GM19468 (cell line): ENCODE measurements at regions not wholly inside any gene's neighbourhood (a gene's known extent, or its start where the extent isn't known, plus 50 kb on each side); places are given as distances from the start of the nearest gene placed in this dataset.
"Not testable (repeated sequence)": the region's sequence is repeated elsewhere in the genome, so short reads cannot be mapped to it uniquely, and the experiment has no call there.

ENCODE experiments used
- ATAC-seq: cut with Tn5 transposase; IDR thresholded peaks from one replicate; pipeline ENCODE4 v1.9.1; 2021; ENCODE audit warnings: mild to moderate bottlenecking, moderate library complexity, moderate number of reproducible peaks; ENCODE audit not compliant: unreplicated experiment; ENCODE audit errors: extremely low read depth

DNA sequence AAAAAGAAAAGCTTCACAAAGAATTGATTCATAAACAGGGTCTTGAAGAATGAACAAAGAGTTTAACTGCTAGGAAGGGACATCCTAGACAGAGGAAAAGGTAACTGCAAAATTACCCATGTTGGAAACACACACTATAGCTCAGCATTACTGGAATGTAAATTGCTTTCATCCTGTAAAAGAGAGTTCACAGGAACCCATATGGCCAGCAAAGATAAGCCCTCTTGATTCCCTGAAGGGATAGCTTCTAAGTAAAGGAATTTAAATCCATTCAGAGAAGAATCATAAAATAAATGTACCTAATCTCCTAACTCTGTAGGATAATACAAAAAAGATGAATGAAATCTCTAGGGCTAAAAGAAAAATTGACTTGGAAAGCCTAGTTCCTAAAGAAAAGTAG lies 107.1 kb upstream of the INTU start:
- no peak for ATAC-seq

DNA sequence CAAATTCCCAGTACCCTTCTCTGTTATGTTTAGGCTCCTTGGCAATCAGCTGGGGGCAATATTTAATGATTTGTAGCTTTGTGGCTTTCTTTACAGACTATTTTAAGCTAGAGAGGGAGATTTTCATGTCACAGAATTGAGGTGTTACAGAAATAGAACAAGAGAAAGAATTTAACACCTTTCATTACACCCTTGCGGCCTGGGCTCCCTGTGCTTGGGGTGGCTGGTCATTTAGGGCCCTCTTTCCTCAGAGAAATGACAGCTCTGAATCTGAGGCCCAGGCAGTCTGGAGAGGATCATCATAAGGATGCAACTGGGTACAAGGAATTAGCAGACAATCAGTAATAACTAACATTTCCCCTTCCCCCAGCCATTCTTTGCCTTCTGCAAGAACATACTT lies 104.5 kb upstream of the INTU start:
- ATAC-seq = no peak

DNA sequence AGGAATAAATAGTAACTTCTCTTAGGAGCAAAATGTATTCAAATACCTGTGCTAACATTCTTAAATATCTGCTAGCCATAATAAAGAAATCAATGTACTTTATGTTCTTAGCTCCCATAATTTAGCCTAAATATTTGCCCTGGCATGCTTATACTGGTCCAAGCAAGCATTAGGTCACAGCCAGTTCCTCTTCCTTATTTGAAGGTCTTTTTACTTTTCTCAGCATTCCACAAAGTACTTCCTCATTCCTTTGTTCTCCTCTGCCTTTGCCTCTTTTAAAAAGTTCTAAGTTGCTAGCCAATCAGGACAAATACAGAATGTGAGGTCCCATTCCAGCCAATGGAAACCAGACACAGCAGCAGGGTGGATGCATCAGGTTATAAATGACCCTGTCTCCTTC lies 102.9 kb upstream of the INTU start:
- ATAC-seq = not testable (repeated sequence)

DNA sequence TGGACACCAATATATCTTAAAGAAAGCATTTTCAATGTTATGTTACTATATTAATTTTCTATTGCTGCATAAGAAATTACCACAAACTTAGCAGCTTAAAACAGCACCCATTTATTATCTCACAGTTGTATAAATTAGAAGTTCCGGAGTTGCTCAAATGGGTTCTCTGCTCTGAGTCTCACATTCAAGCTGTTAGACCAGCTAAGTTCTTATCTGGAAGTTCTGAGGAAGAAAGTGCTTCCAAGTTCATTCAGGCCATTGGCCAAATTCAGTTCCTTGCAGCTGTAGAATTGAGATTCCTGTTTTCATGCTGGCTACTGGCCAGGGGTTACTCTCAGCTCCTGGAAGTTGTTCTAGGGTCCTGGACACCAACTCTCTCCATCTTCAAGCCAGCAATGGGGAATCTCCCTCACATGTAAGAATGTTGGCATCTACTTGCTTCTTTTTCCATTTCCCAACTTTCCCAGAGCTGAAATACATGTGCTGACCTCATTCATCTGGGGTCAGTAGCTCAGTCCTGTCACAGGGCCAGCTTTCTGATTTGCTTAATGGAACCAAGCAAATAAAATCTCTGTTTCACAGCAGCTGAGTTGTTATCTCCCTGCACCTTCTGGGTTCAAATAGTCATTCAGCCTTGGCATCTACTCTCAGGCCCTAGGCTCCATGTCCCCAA lies 99.6 kb upstream of the INTU start:
- no peak for ATAC-seq

DNA sequence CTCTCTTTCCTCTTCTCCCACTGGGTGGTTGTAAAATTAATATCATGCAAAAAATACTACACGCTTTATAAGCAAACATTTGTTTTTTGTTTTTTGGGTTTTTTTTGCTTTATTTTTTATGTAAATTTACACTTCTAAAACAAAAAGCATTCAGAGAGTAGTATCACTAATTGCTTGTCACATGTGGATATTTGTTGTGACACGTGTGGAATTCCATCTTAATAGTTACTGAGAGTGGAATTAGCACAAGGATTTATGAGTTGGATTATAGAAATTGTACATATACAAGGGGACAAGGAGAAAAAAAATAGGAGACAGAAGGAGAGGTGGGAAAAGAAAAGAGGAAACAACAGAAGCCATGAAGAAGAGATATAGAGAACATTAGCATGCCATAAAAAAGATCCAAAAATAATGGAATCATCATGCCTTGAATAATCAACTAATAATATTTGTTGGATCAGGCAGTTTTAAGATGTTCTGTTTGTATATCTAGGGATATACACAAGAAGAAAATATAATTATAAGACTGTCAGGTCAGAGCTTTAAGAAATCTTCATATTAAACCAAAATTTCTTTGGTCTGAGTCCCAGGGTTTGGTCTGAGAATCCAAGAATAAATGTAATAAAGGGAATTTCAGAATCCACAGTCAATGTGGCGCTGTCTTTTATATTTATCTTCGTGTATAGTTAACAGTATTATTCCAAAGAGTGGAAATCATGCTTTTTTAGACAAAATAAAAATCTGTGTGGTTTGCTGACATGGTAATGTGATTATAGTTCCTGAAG lies 98.5 kb upstream of the INTU start:
- no peak for ATAC-seq

DNA sequence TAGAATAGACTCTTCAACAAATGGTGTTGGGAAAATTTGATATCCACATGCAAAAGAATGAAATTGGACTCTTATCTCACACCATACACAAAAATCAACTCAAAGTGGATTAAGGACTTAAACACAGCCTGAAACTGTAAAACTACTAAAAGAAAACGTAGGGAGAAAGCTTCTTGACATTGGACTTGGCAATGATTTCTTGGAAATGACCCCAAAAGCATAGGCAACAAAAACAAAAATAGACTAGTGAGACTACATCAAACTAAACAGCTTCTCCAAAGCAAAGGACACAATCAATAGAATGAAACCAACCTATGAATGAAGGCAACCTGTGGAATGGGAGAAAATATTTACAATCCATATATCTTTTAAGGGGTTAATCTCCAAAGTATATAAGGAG lies 94.7 kb upstream of the INTU start:
- ATAC-seq = no peak

DNA sequence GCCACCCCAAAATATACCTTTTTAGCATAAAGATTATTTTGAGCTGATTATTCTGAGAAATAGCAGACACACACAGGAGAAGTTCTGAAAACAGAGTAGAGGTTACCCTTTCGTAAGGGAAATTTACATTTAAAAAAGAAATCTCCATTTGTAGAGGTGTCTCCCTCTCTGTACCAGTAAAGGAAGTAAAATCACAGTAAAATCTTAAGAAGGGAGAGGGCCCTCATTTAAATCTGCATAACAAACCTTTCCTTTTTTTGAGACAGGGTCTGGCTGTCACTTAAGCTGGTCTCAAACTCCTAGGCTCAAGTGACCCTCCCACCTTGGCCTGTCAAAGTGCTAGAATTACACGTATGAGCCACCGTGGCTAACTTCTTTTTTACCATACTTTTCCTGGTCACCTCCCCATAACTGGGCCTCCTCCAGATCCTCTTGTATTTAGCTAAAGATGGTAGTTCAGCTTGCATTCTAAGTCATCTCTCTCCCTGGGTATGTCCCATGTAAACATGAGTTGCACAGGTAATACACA lies 92.2 kb upstream of the INTU start:
- no peak for ATAC-seq

DNA sequence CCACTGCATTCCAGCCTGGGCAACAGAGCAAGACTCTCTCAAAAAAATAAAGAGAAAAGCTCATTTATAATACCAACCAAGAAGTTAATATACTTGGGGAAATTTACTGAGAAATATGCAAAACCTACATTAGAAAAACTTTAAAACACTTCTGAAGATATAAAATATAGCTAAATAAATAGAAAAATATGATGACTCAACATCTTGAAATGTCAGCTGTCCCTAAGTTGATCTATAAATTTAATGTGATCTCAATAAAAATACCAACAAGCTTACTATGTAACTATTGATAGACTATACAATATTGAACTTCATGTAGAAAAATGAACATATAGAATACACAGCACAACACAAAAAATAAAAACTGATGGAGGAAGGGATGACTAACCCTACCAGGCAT lies 87.5 kb upstream of the INTU start:
- no peak for ATAC-seq

DNA sequence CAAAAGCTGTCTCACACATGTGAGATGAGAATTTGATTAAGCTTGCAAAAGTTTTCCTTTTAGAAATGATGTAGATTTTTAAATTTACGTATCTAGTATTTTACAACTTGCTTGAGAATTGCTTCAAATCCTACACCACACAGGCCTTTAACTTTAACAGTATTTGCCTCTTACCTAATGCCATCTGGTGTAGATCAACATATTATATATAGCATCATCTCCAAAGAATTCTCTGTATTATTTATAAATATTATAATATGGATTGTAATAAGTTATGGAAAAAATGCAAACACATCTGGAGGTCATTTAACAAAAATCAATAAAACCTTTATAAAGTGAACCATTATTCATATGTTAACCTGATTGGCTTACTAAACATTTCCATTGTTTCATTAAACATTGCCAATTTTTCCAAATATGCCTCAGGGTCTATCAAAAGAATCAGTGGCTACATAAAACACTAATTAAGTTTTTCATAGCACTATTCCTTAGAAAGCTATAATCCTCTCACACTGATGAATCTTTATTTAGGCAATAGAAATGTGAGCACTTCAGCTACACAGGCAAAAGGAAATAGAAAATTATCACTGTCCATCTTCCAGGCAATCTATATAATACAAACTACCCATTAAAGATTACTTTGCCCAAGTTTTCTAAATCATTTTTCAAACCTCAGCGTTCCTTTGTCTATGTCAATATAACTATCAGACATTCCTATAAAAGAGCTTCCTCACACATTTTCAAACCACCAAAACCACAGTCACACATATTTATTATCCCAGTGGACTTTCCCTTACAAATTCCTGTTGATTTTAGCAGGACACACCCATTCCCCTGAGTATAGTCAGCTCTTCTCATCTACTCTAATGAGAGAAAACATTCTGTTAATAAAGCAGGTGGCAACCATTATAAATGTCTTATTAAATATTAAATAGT lies 83.5 kb upstream of the INTU start:
- no peak for ATAC-seq

DNA sequence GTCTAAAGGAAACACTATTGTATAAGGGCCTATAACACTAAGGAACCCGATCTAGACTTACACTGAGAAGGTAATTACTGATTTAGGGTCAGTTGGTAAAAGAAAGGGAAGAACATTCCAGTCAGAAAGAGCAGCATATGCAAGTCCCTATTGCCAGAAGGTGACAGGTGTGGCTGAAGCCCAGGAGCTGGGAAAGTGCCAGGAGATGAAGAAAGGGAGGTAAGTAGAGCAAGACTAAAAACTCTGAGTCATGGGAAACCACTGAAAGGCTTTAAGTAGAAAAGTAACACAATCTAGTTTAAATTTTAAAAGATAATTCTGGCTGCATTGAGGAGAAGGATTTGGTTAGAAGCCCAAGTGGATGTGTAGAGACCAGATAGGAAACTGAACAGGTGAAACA lies 77.7 kb upstream of the INTU start:
- no peak for ATAC-seq

DNA sequence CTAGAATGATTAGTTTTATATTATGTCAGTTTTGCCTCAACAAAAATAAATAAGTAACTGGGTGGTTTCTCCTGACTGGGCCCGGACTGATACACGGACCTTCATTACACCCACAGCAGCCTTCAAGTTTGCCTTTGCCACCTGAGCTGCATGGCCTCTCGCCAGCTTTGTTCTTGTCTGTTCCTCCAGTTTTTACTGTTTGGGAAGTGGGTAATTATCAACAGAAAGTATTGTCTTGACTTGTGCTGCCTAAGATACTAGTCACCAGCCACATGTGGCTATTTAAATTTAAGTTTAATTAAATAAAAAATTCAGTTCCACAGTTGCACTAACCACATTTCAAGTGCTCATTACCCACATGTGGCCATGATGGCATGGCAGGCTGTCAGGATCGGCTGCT lies 74.7 kb upstream of the INTU start:
- ATAC-seq = no peak

DNA sequence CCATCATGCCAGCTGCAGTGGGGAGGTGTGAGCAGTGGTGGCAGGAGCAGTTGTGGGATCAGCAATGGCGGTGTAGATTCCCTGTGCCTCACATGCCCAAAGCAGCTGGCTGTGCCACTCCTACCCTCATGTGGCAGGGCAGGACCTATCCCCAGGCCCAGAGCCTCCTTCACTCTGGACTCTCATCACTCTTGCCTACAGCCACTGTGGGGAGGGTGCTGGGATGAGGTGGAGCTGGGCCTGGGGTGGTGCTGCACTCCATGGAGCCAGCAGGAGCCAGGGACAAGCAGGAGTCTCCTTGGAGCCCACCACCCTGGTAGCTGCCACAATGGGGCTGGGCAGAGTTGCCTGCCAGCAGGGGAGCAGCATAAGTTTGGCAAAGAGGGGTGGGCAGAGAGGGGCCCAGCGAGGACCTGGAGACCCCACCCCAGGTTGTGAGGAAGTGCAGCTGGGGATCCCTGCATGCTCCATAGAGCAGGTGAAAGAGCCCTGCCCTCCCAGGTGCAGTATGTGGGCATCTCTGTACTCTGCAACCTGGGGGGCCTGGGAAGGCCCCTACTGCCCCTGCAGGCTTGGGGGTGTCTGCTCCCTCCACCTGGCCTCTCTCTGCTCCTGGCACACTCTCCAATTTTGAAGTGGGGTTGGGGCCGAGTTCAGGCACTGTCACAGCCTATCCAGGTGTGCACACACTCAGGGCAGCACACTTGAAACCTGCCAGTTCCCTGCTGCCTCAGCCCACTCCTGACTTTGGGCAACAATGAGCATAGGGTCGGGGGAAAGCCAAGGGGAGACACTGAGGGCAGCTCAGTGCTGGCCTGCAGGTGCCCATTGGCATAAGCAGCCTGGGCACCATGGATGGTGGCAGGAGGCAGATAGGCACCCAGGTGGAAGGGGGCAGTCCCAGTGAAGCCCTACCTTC lies 74.0 kb upstream of the INTU start:
- ATAC-seq = no peak

DNA sequence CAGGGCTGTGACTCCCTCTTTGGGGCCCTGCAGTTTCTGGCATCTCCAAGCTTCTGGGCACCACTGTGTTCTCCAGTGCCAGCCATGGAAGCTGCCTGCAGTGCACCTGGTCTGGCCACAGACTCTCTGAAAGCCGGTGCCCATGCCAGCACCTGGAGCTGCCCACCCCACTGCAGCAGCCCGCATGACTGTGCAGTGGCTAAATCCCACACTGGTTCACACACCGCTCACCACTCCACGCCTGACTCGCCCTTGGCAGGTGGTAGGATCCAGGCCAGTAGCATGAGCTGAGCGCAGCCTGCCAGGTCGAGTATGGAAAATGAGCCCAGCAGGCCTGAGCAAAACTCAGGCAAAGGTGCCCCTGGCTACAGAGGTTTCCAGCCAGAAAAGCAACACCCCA lies 72.8 kb upstream of the INTU start:
- ATAC-seq = no peak

DNA sequence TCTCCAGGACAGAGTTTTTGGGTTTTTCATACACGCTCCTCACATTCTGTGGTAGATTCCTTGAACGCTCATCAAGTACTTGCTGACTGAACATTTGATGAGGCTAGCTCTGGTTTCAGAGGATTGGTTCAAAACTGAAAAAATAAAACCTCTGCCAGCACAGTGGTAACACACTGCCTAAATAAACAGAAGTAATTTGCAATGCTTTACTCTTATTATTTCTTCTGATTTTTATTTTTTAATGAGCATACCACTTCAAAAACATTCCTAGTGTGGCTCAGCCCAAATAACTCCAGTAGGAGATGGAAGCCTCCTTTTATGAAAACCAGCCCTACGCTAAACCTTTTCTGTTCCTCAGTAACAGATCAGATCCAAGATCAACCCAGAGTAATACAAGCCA lies 72.0 kb upstream of the INTU start:
- no peak for ATAC-seq

DNA sequence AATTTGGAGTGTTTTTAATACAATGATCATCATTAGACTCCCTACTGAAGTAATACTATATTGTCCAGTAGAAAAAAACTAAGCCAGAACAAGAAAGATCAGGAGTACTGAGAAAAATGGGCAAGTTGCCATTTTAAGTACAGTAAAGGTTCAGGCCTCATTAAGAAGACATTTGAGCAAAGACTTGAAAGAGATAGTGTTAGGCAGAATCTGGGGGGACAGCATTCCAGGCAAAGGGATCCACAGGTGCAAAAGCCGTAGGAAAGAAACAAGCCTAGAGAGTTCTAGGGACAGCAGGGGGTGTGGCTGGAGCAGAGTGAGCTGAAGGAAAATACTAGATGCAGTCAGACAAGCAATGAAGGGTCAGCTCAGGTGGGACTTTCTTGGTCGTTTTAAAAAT lies 58.1 kb upstream of the INTU start:
- ATAC-seq = no peak

DNA sequence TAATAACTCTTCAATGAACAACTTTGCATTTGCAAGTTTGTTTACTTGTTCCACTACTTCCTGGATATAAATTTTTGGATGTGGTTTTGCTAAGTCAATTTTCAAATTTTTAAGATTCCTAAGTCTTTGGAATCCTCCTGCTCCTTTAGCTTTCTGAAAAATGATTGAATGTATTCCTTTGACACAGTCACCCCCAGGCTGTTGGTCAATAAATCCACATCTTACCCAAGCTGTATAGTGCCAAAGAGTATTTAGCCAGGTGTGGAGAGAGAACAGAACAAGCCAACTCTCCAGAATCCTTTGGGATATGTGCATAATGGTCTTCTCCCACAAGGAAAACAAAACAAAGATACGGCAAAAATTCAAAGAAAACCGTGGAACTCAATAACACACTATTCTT lies 56.9 kb upstream of the INTU start:
- no peak for ATAC-seq

DNA sequence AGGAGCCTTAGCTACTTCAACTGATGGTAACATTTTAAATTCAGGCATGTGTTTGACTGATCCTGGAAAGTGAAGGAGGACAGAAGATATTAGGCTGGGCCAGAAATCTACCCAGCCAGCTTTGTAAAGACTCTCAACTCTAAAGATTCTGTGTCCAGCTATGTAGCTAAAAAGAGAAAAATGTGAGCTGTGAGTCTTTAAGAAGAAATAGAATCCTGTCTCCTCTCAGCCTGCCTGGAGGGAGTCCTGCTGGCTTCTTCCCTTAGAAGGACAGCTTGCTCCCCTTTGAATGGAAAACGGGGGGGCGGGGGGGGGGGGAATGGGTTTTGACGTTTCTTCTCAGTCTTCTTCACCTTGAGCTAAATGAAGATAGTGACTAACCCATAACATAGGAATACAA lies 54.3 kb upstream of the INTU start:
- ATAC-seq = no peak

DNA sequence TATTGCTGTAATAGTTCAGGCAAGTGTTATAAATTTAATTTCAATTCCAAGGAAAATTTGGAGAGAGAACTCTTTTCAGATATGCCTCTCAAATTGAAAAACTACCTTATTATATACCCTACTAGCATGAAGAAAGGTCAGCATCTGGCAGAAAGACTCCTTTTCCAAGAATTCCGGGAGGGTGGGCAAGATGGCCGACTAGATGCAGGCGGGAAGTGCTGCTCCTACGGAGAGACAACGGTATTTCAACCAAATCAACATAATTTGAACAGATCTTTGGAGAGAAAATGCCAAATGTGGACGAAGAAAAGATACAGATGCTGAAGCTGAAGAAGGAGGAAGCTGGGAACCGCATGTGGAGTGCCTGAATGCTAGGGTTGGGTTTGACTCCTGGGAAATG lies 53.8 kb upstream of the INTU start:
- no peak for ATAC-seq

DNA sequence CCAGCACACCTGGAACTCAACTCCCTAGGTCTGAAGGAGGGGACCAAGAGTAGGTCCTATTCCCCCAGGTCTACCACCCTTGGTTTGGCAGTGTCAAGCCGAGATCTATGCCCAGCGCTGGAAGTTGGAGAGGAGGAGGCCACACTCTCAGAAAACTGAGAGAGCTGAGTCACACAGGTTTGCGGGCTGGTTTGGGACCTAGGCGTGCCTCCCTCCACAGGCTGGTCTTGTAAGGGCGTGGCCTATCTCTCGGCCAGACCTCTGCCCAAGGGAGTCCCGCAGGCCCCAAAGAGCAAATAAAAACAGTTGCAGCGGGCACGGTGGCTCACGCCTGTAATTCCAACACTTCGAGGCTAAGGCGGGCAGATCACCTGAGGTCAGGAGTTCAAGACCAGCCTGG lies 52.9 kb upstream of the INTU start:
- no peak for ATAC-seq

DNA sequence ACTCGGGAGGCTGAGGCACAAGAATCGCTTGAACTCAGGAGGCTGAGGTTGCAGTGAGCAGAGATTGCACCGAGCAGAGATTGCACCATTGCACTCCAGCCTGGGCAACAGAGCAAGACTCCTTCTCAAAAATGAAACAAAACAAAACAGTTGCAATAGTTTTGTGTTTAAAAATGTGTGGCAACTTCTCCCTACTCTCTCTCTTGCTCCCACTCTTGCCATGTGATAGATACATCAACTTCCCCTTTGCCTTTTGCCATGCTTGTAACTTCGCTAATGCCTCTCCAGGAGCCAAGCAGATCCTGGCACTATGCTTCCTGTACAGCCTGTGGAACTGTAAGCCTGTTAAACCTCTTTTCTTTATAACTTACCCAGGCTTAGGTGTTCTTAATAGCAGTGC lies 52.5 kb upstream of the INTU start:
- ATAC-seq = no peak
